CD4-positive, CD25-positive, alpha-beta regulatory T cell (primary cell): ENCODE measurements at regions not wholly inside any gene's neighbourhood (a gene's known extent, or its start where the extent isn't known, plus 50 kb on each side); places are given as distances from the start of the nearest gene placed in this dataset.

Source experiments
- ATAC-seq, 2 donors: fragments of 150-1000 bp; cut with Tn5 transposase; one replicate each; pipeline ENCODE4 v1.10.0; 2021; ENCODE audit warnings: low read depth in 2 of 2, moderate number of reproducible peaks in 2 of 2, moderate library complexity in 1 of 2
- DNase-seq, 3 donors: peaks; one replicate each; pipeline versions ENCODE4 v3.0.0 to v3.0.0-alpha.2; 2012 to 2022; ENCODE audit warnings: mixed read lengths in 1 of 3
- H3K27ac ChIP-seq: one replicate; pipeline ENCODE4 v1.7.0; 2013; ENCODE audit warnings: mild to moderate bottlenecking, low read length; ENCODE audit not compliant: insufficient read depth, poor library complexity, severe bottlenecking
- H3K27me3 ChIP-seq: one replicate; pipeline ENCODE4 v1.7.0; 2013; ENCODE audit warnings: low read length; ENCODE audit not compliant: control insufficient read depth, insufficient read depth
- H3K36me3 ChIP-seq: one replicate; pipeline ENCODE4 v1.7.0; 2013; ENCODE audit warnings: mild to moderate bottlenecking, low read length, moderate library complexity; ENCODE audit not compliant: control insufficient read depth, insufficient read depth
- H3K4me1 ChIP-seq: 2 replicates; pipeline ENCODE4 v1.7.0; 2013; ENCODE audit warnings: mild to moderate bottlenecking, low read length; ENCODE audit not compliant: insufficient read depth, control insufficient read depth, poor library complexity, severe bottlenecking
- H3K4me3 ChIP-seq: one replicate; pipeline ENCODE4 v1.7.0; 2013; ENCODE audit warnings: low read depth, mild to moderate bottlenecking, low read length, moderate library complexity
- H3K9me3 ChIP-seq, 2 experiments: 1 replicate in 1 of 2; 2 replicates in 1 of 2; pipeline ENCODE4 v1.7.0; 2013; ENCODE audit warnings: low read length in 2 of 2, mild to moderate bottlenecking in 1 of 2, moderate library complexity in 1 of 2; ENCODE audit not compliant: control insufficient read depth in 2 of 2
- H3K27ac Mint-ChIP-seq, 3 donors: one replicate each; pipeline ENCODE4 v1.8.0; 2020 to 2022; ENCODE audit warnings: mild to moderate bottlenecking in 3 of 3, mixed read lengths in 3 of 3, moderate library complexity in 2 of 3
- H3K27me3 Mint-ChIP-seq: one replicate; pipeline ENCODE4 v1.8.0; 2022; ENCODE audit warnings: mild to moderate bottlenecking, mixed read lengths
- H3K36me3 Mint-ChIP-seq: one replicate; pipeline ENCODE4 v1.8.0; 2020; ENCODE audit warnings: mixed read lengths
- H3K4me1 Mint-ChIP-seq, 4 donors: one replicate each; pipeline ENCODE4 v1.8.0; 2020 to 2022; ENCODE audit warnings: mixed read lengths in 4 of 4, mild to moderate bottlenecking in 1 of 4
- H3K4me3 Mint-ChIP-seq, 4 donors: one replicate each; pipeline ENCODE4 v1.8.0; 2020 to 2022; ENCODE audit warnings: mild to moderate bottlenecking in 4 of 4, mixed read lengths in 4 of 4, moderate library complexity in 3 of 4
- H3K9me3 Mint-ChIP-seq, 7 donors: one replicate each; pipeline ENCODE4 v1.8.0; 2020 to 2022; ENCODE audit warnings: mixed read lengths in 7 of 7, mild to moderate bottlenecking in 3 of 7, moderate library complexity in 2 of 7

DNA sequence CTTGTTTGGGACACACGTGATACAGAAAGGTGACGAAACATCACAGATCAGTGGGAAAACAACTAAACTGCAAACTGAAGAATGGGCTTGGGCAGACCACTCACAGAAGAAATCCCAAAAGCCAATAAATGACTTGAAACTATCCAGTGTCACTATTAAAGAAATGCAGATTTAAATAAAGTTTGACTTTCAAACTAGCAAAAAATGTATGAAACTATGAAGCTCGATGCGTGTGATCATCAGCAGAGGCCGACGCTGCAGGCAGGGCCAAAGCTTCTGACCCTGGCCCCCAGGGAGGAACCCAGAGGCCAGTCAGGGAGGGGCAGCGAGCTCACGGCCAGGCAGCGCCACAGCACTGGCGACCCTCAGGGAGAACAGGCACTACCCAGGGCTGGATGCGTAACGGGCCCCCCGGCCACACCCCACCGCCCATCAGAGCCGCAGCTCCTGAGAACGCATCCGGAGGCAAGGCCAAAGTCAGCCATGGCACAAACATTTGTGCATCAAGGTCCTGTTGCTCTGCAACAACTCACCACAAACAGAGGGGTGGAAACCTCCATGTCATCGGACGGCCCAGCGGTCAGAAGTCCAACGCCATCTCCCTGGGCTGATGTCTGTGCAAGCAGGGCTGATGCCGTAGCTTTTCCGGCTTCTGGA, 94.1 kb downstream of the YTHDF1 start:
- Mint-ChIP-seq H3K27me3 (peaks cover 14% of the 10 kb centered on the region), H3K4me1 (no peaks in the 10 kb centered on the region)
- no peaks in the 10 kb centered on the region for H3K4me1 ChIP-seq

DNA sequence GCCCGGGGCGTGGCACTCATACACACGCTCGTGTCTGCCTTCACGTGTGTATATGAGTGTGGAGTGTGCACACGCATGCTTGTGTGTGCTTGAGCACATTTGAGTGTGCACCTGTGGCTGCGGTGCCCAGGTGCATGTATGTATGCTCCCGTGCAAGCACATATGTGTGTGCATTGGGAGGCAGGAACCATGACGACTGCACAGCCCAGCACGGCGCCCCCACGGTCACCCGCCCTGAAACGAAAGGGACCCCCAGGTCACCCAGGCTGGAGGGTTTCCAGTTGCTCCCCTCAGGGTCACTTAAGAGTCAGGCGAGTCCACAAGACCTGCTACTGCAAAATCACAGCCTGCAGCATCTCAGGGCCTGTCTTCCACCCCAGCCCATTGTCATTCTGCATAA, 94.7 kb downstream of the YTHDF1 start:
- Histone ChIP-seq H3K27ac (no peak overlapping the region), H3K36me3 (no peaks in the 10 kb centered on the region), H3K27me3 (no peaks in the 10 kb centered on the region), H3K9me3 (no peaks in the 10 kb centered on the region), H3K4me1 (no peaks in the 10 kb centered on the region), H3K4me3 (no peak overlapping the region)
- H3K27ac Mint-ChIP-seq = no peak overlapping the region
- H3K9me3 Mint-ChIP-seq = peaks cover 0 to 1% (median 0%) of the 10 kb centered on the region in 7 donors
- ATAC-seq (no peak), DNase-seq (no peak)
- no peaks in the 10 kb centered on the region for H3K4me1 Mint-ChIP-seq
- H3K36me3 Mint-ChIP-seq = no peaks in the 10 kb centered on the region
- no peak overlapping the region for H3K4me3 Mint-ChIP-seq
- peaks cover 10% of the 10 kb centered on the region for H3K27me3 Mint-ChIP-seq

More for the DNA sequence above, 94.1 kb downstream of the YTHDF1 start:
- H3K4me3 ChIP-seq = no peak overlapping the region
- no peaks in the 10 kb centered on the region for H3K36me3 Mint-ChIP-seq
- peaks cover 0 to 1% (median 0%) of the 10 kb centered on the region in 7 donors for H3K9me3 Mint-ChIP-seq
- DNase-seq (no peak), ATAC-seq (no peak)
- no peaks in the 10 kb centered on the region for H3K9me3 ChIP-seq
- H3K27me3 ChIP-seq = no peaks in the 10 kb centered on the region
- no peak overlapping the region for H3K27ac Mint-ChIP-seq
- H3K4me3 Mint-ChIP-seq = no peak overlapping the region
- H3K27ac ChIP-seq = no peak overlapping the region
- H3K36me3 ChIP-seq = no peaks in the 10 kb centered on the region

DNA sequence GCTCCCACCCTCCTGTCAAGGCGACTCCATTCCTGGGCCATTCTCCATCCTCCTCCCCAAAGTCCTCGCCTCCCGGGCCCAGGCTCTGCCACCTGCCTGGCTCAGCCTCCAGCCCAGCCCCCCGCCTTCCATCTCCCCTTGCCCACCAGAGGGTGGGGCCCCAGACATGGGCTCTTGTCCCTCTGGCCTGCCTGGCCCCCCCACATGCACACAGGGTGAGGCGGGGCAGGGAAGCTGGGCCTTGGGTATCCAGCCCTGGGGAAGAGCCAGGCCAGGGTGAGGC, 95.2 kb downstream of the YTHDF1 start:
- Histone ChIP-seq H3K36me3 (no peaks in the 10 kb centered on the region), H3K4me3 (no peak overlapping the region), H3K27me3 (no peaks in the 10 kb centered on the region), H3K27ac (no peak overlapping the region), H3K9me3 (no peaks in the 10 kb centered on the region), H3K4me1 (no peaks in the 10 kb centered on the region)
- no peaks in the 10 kb centered on the region for H3K36me3 Mint-ChIP-seq
- no peak overlapping the region for H3K27ac Mint-ChIP-seq
- peaks cover 9% of the 10 kb centered on the region for H3K27me3 Mint-ChIP-seq
- ATAC-seq (no peak), DNase-seq (no peak)
- H3K4me3 Mint-ChIP-seq = no peak overlapping the region
- peaks cover 0 to 1% (median 0%) of the 10 kb centered on the region in 7 donors for H3K9me3 Mint-ChIP-seq
- H3K4me1 Mint-ChIP-seq = no peaks in the 10 kb centered on the region

DNA sequence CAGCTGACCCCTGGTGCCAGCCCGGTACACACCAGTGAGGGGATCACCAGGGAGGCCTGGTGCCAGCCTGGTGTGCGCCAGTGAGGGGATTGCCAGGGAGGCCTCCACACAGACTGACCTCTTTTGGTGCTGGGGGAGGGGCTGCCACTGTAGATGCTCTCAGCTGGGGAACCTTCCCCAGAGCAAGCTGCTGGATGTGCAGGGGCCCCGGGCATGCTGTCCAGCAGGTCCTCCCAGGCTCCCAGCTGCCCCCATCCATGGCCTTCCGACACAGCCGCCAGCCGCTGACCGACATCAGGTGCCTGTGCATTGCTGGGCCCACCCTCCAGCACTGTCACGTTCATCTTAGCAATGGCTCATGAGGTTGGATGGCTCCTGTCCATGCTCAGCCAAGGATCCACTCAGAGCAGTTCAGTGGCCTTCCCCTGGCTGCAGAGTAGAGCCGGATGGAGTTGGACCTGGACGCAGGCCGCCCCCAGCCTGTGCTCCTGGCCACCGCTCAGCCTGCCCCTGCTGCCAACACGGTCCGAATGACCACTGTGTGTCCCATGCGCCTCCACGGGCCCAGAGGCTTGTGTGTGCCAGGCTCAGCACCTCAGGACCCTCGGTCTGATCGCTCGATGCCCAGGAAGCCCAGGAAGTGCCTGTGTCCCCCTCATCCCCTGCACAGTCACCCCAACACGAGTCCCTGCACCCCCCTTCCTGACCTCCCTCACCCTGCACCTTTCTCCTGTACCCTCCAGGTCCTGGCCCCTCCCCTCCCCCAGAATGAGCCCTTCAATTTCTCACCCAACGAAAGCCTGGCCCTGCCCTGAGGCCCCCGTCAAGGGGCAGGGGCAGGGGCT, 95.7 kb downstream of the YTHDF1 start:
- Histone ChIP-seq H3K36me3 (no peaks in the 10 kb centered on the region), H3K27ac (no peak overlapping the region), H3K4me1 (no peaks in the 10 kb centered on the region), H3K4me3 (no peak overlapping the region), H3K27me3 (no peaks in the 10 kb centered on the region), H3K9me3 (no peaks in the 10 kb centered on the region)
- no peak for DNase-seq
- no peak for ATAC-seq
- Mint-ChIP-seq H3K27ac (no peak overlapping the region), H3K9me3 (peaks cover 0 to 1% (median 0%) of the 10 kb centered on the region in 7 donors), H3K36me3 (no peaks in the 10 kb centered on the region), H3K4me3 (no peak overlapping the region), H3K4me1 (no peaks in the 10 kb centered on the region), H3K27me3 (peaks cover 9% of the 10 kb centered on the region)

DNA sequence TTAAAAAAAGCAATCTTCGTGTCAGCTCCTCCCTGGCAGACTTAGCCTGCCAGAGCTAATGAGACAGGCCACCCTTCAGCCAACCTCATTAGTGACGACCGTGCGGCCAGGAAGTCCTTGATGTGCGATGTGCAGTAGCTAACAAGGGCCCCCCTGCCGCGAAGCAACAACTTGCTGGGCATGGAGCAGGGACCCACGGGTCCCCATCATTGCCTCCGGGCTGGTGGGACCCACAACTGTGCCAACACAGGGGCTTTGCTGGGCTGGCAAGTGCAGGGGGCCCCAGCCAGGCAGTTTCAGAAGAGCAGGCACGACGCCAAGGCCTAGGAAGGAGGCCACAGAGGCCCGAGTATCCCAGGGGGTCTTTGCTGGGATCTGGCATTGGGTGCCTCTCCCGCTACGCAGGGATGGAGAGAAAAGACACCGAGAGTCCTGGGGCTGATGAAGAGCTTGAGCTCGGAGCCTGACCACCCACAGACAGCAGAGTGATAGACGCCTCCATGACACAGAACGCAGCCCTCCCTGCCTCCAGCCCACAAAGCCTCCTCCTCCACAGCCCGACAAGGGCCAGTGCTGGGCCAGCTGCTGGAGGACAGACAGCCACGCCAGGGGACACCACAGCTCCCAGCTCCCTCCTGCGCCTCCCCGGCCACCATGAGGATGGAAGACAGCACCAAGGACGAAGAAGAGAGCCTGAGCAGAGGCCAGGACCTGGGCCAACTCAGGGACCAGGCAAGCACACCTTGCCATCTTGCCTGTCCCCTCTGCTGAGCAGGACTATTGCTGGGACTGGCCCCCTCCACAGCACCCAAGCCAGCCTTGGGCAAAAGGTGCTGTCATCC, 96.6 kb downstream of the YTHDF1 start:
- H3K27me3 Mint-ChIP-seq = peaks cover 9% of the 10 kb centered on the region
- Histone ChIP-seq H3K36me3 (no peaks in the 10 kb centered on the region), H3K27me3 (no peaks in the 10 kb centered on the region), H3K9me3 (no peaks in the 10 kb centered on the region), H3K4me1 (no peaks in the 10 kb centered on the region), H3K27ac (no peak overlapping the region), H3K4me3 (no peak overlapping the region)
- H3K9me3 Mint-ChIP-seq = peaks cover 0 to 1% (median 0%) of the 10 kb centered on the region in 7 donors
- no peaks in the 10 kb centered on the region for H3K4me1 Mint-ChIP-seq
- no peaks in the 10 kb centered on the region for H3K36me3 Mint-ChIP-seq
- no peak overlapping the region for H3K4me3 Mint-ChIP-seq
- no peak overlapping the region for H3K27ac Mint-ChIP-seq
- DNase-seq = no peak
- no peak for ATAC-seq

DNA sequence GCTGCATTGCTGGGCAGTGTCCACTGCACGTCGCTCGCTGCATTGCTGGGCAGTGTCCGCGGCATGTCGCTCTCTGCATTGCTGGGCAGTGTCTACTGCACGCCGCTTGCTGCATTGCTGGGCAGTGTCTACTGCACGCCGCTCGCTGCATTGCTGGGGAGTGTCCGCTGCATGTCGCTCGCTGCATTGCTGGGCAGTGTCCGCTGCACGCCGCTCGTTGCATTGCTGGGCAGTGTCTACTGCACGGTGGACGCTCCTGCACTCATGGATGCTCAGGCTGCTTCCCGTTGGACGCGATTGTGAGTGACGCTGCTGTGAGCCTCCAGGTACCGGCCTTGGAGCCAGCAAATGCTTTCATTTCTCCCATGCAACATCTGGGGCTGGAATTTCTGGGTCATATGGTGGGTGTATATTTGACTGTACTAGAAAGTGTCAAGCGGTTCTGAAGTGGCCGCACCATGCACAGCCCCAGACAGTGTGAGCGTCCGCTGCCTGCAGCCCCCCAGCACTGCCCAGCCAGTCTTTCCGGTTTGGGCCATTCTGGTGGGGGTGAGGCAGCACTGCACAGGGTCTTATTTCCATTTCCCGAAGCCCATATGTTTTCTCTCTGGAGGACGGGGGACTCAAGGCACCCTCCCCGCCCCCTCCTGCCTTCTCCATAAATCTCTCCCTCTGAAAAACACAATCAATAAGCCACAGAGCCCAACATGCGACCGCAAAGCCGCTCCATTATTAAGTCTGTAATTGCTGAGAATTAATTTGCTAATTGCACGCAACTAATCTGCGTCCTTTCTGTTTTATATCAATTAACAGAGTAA, 97.4 kb downstream of the YTHDF1 start:
- Mint-ChIP-seq H3K9me3 (peaks cover 0 to 1% (median 0%) of the 10 kb centered on the region in 7 donors), H3K36me3 (no peaks in the 10 kb centered on the region), H3K4me3 (no peak overlapping the region), H3K4me1 (no peaks in the 10 kb centered on the region), H3K27ac (no peak overlapping the region), H3K27me3 (peaks cover 14% of the 10 kb centered on the region)
- ATAC-seq (no peak), DNase-seq (no peak)
- H3K27me3 ChIP-seq = no peaks in the 10 kb centered on the region
- no peak overlapping the region for H3K4me3 ChIP-seq
- no peaks in the 10 kb centered on the region for H3K4me1 ChIP-seq
- H3K9me3 ChIP-seq = no peaks in the 10 kb centered on the region
- H3K27ac ChIP-seq = no peak overlapping the region
- no peaks in the 10 kb centered on the region for H3K36me3 ChIP-seq

DNA sequence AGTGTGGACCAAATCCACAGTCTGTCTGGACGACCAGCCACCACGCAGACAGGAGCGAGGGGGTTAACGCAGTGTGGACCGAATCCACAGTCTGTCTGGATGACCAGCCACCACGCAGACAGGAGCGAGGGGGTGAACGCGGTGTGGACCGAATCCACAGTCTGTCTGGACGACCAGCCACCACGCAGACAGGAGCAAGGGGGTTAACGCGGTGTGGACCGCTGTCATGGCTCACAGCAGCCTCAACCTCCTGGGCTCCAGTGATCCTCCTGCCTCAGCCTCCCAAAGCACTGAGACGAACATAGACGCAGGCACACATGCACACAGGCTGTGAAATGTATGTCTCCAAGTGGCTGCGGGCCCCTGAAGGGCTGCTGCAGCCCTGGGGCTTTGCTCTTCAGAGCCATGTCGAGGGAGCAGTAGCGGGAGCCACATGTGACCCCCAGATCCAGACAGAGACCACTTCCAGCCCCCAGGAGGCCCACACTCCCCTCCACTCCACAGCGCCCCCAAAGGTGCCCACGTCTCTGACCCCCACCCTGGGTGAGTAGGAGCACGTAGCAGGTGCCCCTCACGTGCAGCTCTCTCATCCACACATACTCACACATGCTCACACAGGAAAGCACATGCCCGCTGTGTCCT, 98.1 kb downstream of the YTHDF1 start:
- Histone ChIP-seq H3K27me3 (no peaks in the 10 kb centered on the region), H3K36me3 (no peaks in the 10 kb centered on the region), H3K9me3 (no peaks in the 10 kb centered on the region), H3K4me1 (no peaks in the 10 kb centered on the region), H3K27ac (no peak overlapping the region), H3K4me3 (no peak overlapping the region)
- no peak for ATAC-seq
- DNase-seq = no peak
- peaks cover 0 to 1% (median 0%) of the 10 kb centered on the region in 7 donors for H3K9me3 Mint-ChIP-seq
- H3K4me1 Mint-ChIP-seq = no peaks in the 10 kb centered on the region
- no peak overlapping the region for H3K4me3 Mint-ChIP-seq
- H3K36me3 Mint-ChIP-seq = no peaks in the 10 kb centered on the region
- peaks cover 14% of the 10 kb centered on the region for H3K27me3 Mint-ChIP-seq
- H3K27ac Mint-ChIP-seq = no peak overlapping the region
